SH-SY5Y (cell line): ENCODE measurements at regions not wholly inside any gene's neighbourhood (a gene's known extent, or its start where the extent isn't known, plus 50 kb on each side); places are given as distances from the start of the nearest gene placed in this dataset.

ENCODE experiments used
- GATA2 ChIP-seq: IDR thresholded peaks from 2 replicates; pipeline ENCODE4 v1.6.1; 2011; ENCODE audit warnings: mild to moderate bottlenecking, low read depth, low read length
- GATA3 ChIP-seq: IDR thresholded peaks from 2 replicates; pipeline ENCODE4 v1.6.1; 2011; ENCODE audit warnings: low read depth, mild to moderate bottlenecking, low read length, moderate library complexity

DNA sequence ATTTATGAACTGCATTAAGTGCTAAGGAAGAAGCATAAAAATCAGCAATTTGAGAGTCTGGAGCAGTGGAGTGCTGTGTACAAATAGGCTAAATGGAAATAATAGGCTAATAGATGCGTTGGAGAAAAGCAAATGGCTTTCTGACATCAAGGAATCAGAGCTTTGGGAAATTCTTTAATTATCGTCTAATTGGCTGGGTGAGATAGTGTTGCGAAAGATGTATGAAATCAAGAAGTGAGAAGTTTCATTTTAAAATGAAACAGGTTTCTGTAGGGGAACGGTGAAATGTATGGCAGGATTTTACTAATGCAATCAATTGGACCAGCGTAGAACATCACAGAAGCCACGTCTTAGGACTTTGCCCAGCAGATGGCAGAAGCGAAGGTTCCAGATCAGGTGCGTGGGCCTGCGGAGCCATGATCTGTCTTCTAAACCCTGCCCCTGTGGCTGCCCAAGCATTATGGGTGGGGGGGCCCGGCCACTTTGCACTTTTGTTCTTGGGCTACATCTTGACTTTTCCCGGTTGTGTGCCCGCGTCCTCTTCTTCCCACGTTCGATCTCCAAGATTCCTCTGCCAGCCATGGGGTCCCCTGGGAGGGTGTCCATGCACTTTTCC, 118.5 kb upstream of the SHISA3 start:
- TF ChIP-seq GATA2 (no peak), GATA3 (no peak)
